ENCODE measurements at regions not wholly inside any gene's neighbourhood (a gene's known extent, or its start where the extent isn't known, plus 50 kb on each side); places are given as distances from the start of the nearest gene placed in this dataset.

DNA sequence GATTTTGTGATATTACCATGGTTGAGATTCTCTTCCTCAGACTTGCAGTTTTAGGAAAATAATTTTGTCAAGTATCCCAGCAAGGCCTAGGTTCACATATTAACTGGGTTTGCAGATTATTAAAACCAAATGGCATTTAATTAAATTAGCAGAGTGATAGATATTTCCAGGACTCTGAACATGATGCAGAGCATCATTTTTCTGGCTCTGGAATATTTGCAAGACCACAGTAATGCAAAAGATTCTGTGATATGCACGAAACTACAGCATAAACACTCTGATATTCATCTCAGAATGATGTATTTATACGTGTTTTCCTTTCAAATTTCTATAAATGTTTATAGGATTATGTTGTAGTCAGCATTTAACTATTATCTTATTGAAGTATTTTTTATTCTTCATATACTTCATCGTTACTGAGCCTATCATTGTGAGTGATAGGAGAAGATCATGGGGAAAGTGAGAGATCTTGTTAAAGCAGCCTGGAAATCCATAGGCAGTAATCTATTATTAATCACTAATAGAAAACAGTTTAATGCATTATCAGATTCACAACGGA, 1245.6 kb downstream of the OTOL1 start:
- TF ChIP-seq, protein P1, sequence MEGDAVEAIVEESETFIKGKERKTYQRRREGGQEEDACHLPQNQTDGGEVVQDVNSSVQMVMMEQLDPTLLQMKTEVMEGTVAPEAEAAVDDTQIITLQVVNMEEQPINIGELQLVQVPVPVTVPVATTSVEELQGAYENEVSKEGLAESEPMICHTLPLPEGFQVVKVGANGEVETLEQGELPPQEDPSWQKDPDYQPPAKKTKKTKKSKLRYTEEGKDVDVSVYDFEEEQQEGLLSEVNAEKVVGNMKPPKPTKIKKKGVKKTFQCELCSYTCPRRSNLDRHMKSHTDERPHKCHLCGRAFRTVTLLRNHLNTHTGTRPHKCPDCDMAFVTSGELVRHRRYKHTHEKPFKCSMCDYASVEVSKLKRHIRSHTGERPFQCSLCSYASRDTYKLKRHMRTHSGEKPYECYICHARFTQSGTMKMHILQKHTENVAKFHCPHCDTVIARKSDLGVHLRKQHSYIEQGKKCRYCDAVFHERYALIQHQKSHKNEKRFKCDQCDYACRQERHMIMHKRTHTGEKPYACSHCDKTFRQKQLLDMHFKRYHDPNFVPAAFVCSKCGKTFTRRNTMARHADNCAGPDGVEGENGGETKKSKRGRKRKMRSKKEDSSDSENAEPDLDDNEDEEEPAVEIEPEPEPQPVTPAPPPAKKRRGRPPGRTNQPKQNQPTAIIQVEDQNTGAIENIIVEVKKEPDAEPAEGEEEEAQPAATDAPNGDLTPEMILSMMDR (IDR thresholded peaks at IDR 0.05) = no peak
- no peak for TF ChIP-seq POLR2A (IDR thresholded peaks at IDR 0.05)
